ENCODE measurements at regions not wholly inside any gene's neighbourhood (a gene's known extent, or its start where the extent isn't known, plus 50 kb on each side); places are given as distances from the start of the nearest gene placed in this dataset.

GRCh38 chr1:187091666-187092065 lies 262.9 kb downstream of the PLA2G4A start:
- DNase-seq (ENCODE audit: low spot score): no peak

GRCh38 chr1:187092104-187092503 lies 263.4 kb downstream of the PLA2G4A start:
- DNase-seq (ENCODE audit: low spot score): peak; percentile 38

DNA sequence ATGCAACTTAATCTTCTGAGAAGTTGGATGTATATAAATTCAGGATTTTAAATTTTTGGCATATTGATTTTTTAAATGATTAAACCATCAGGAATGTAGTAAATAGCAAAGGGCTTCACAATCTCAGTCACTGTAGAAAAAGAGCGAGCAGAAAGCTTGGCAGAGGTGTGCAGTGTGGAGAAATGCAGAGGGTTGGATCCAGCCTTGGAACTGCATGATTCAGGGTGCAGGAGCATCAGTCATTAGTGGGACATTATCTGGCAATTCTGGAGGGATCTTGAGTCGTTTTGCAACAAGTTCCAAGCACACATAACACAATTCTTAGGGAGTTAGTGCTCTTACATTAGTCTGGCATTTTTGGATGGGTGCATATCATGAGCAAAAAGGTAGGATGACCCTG lies 267.9 kb downstream of the PLA2G4A start:
- no peak for DNase-seq (ENCODE audit: low spot score)

DNA sequence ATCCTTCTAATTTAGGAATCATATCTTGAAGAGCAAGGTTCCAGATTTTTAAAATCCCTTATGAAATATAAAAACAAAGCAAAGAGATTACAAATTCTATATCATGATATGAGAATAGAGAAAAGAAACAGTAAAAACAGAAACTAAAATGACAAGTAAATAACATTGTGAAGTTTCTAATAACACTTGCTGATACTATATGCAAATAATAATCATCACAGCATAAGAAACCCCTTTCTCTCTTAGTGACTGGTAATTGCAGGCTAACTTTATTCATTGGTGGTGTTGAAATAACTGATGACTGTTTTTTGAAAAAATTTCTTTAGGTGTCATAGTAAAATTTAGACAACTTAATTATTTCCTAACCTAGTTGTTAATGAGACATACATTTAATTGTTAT lies 281.6 kb downstream of the PLA2G4A start:
- DNase-seq (ENCODE audit: low spot score): no peak

DNA sequence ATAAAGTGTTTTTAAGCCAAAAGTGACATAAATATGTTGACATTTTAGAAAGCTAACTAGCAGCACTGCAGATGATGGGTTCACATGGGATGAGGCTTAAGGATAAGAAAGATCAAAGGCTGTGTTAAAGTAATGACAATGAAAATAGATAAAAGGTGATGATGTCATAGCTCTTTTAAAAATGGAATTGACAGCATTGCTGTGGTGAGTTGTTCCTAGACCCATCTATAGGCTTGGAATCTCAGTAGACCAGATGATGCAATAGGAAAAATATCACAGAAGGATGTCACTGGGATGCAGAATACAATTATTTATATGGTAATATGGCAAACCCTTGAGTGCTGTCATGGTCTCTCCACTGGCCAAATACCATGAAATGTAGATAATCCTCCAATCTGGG lies 286.0 kb downstream of the PLA2G4A start:
- no peak for DNase-seq (ENCODE audit: low spot score)

- no peak for DNase-seq (ENCODE audit: low spot score)
Measured at GRCh38 chr1:187121661-187122060, 292.9 kb downstream of the PLA2G4A start.

GRCh38 chr1:187122566-187122965 lies 293.8 kb downstream of the PLA2G4A start:
- no peak for DNase-seq (ENCODE audit: low spot score)

- no peak for DNase-seq (ENCODE audit: low spot score)
Measured at GRCh38 chr1:187129132-187129531, 300.4 kb downstream of the PLA2G4A start.

DNA sequence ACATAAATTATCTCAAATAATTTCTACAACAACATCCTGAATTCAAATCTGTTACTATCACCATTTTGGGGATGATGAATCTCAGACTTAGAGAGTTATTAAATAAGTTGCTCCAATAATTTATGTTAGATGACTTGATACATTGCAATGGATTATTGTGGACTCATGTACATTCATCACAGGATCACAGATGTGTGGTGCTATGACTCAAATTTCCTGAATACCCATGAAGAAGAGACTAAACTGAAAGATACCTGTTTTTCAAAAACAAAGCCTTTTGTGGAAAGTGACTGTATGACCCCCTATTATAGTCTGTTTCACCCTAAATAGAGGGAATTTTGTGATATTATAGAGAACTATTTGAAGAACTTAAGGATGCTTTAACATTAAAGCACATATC lies 315.0 kb downstream of the PLA2G4A start:
- no peak for DNase-seq (ENCODE audit: low spot score)

DNA sequence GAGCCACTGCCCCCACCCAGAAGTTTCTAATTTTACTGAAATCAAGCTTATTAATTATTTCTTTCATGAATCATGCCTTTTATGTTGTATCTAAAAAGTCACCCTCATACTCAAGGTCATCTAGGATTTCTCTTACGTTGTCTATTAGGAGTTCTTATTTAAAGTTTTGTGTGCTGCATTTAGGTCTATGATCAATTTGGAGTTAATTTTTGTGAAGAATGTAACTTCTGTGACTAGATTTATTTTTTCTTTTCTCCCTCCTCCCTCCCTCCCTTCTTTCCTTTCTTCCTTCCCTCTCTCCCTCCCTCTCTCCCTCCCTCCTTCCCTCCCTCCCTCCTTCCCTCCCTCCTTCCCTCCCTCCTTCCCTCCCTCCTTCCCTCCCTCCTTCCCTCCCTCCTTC lies 317.6 kb downstream of the PLA2G4A start:
- DNase-seq (ENCODE audit: low spot score): no peak

- DNase-seq (ENCODE audit: low spot score): no peak
Measured at GRCh38 chr1:187151555-187151954, 322.8 kb downstream of the PLA2G4A start.

GRCh38 chr1:187153047-187153446 lies 324.3 kb downstream of the PLA2G4A start:
- no peak for DNase-seq (ENCODE audit: low spot score)

DNA sequence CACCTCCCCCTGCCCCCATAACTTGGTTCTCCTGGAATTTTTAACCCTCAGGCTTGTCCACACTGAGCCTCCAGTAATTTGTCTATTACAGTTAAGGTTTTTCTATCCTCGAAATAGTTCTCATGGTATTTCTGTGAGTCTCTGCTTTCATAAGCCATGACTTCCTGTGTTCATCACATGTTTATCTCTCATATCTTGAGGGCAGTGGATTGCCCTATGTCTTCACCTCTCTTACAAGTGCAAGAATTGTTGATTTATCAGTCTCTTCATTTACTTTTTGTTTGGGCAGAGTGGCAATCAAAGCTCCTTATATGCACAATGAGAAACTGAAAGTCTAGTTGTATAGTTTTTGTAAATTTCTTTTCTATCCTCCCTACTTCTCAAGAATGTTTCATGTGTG lies 328.4 kb downstream of the PLA2G4A start:
- DNase-seq (ENCODE audit: low spot score): no peak

DNA sequence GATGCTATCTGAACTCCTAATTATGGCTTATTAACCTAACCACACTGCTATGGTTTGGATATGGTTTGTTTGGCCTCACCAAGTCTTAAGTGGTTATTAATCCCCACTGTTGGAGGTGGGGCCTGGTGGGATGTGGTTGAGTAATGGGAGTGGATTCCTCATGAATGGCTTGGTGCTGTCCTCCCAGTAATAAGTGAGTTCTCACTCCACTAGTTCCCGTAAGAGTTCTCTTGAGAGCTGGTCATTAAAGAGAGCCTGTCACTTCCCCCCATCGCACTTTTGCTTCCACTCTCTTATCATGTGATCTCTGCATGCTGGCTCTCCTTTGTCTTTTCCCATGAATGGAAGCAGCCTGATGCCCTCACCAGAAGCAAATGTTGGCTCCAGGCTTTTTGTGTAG lies 328.8 kb downstream of the PLA2G4A start:
- DNase-seq (ENCODE audit: low spot score): no peak

DNA sequence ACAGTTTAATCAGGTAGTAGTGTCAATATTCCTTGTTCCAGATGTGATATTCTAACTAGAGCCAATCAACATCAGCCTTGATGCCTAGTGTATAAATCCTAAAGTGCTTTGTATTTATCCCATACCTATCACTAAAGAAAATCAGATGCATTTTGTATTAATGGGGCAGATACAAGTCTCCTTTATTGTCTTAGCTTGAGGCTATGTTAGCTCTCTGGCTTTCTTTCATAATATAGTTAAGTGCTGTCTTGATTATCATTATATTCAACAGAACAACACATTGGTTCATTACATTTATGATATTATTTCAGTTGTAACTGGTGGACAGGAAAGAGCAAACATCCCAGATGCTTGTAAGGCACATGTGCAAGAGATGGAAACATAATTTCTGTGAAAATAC lies 338.8 kb downstream of the PLA2G4A start:
- no peak for DNase-seq (ENCODE audit: low spot score)

- no peak for DNase-seq (ENCODE audit: low spot score)
Measured at GRCh38 chr1:187168297-187168696, 339.5 kb downstream of the PLA2G4A start.

GRCh38 chr1:187185389-187185788 lies 356.6 kb downstream of the PLA2G4A start:
- no peak for DNase-seq (ENCODE audit: low spot score)

GRCh38 chr1:187197685-187198084 lies 368.9 kb downstream of the PLA2G4A start:
- DNase-seq (ENCODE audit: low spot score): no peak

- DNase-seq (ENCODE audit: low spot score): no peak
Measured at GRCh38 chr1:187203257-187203656, 374.5 kb downstream of the PLA2G4A start.

- no peak for DNase-seq (ENCODE audit: low spot score)
Measured at GRCh38 chr1:187212377-187212776, 383.6 kb downstream of the PLA2G4A start.

GRCh38 chr1:187226396-187226795 lies 397.6 kb downstream of the PLA2G4A start:
- no peak for DNase-seq (ENCODE audit: low spot score)

- DNase-seq (ENCODE audit: low spot score): no peak
Measured at GRCh38 chr1:187228790-187229189, 400.0 kb downstream of the PLA2G4A start.

- no peak for DNase-seq (ENCODE audit: low spot score)
Measured at GRCh38 chr1:187229496-187229895, 400.7 kb downstream of the PLA2G4A start.

- DNase-seq (ENCODE audit: low spot score): no peak
Measured at GRCh38 chr1:187234706-187235105, 406.0 kb downstream of the PLA2G4A start.

- no peak for DNase-seq (ENCODE audit: low spot score)
Measured at GRCh38 chr1:187236199-187236598, 407.4 kb downstream of the PLA2G4A start.
